ENCODE measurements at regions not wholly inside any gene's neighbourhood (a gene's known extent, or its start where the extent isn't known, plus 50 kb on each side); places are given as distances from the start of the nearest gene placed in this dataset.

GRCh38 chr22:49588739-49589138 lies 238.9 kb downstream of the BRD1 start:
- no peaks in the 10 kb centered on the region for H3K27me3 ChIP-seq (ENCODE audit: insufficient read depth, poor library complexity, severe bottlenecking)
- TF ChIP-seq POLR2AphosphoS5 (IDR thresholded peaks at IDR 0.05; ENCODE audit: low read depth), result no peak
- no peak for TF ChIP-seq SPI1 (IDR thresholded peaks at IDR 0.05; ENCODE audit: borderline replicate concordance, low read depth)
- no peak for TF ChIP-seq GABPA (IDR thresholded peaks at IDR 0.05; ENCODE audit: low read depth)
- TF ChIP-seq REST (IDR thresholded peaks at IDR 0.05; ENCODE audit: insufficient replicate concordance, low read depth), result no peak
- H3K27ac ChIP-seq (replicated peaks), result no peak overlapping the region
- no peak overlapping the region for H3K4me3 ChIP-seq (replicated peaks; ENCODE audit: insufficient read depth, low read length)
- DNase-seq (ENCODE audit: low read depth in 1 of 2, low spot score in 1 of 2), result no peak

GRCh38 chr22:49587987-49588386 lies 239.7 kb downstream of the BRD1 start:
- Histone ChIP-seq H3K27ac (replicated peaks) (no peak overlapping the region), H3K4me3 (replicated peaks; ENCODE audit: insufficient read depth, low read length) (no peak overlapping the region), H3K27me3 (ENCODE audit: insufficient read depth, poor library complexity, severe bottlenecking) (no peaks in the 10 kb centered on the region)
- no peak for DNase-seq (ENCODE audit: low read depth in 1 of 2, low spot score in 1 of 2)
- no peak for TF ChIP-seq SPI1 (IDR thresholded peaks at IDR 0.05; ENCODE audit: borderline replicate concordance, low read depth)
- no peak for TF ChIP-seq POLR2AphosphoS5 (IDR thresholded peaks at IDR 0.05; ENCODE audit: low read depth)
- TF ChIP-seq GABPA (IDR thresholded peaks at IDR 0.05; ENCODE audit: low read depth), result no peak
- TF ChIP-seq REST (IDR thresholded peaks at IDR 0.05; ENCODE audit: insufficient replicate concordance, low read depth), result no peak
- no peak for TF ChIP-seq CTCF (IDR thresholded peaks at IDR 0.05; ENCODE audit: insufficient read depth, low read length)

- H3K4me3 ChIP-seq (replicated peaks; ENCODE audit: insufficient read depth, low read length), result no peak overlapping the region
- TF ChIP-seq SPI1 (IDR thresholded peaks at IDR 0.05; ENCODE audit: borderline replicate concordance, low read depth) (no peak), GABPA (IDR thresholded peaks at IDR 0.05; ENCODE audit: low read depth) (no peak), REST (IDR thresholded peaks at IDR 0.05; ENCODE audit: insufficient replicate concordance, low read depth) (no peak), CTCF (IDR thresholded peaks at IDR 0.05; ENCODE audit: insufficient read depth, low read length) (no peak), POLR2AphosphoS5 (IDR thresholded peaks at IDR 0.05; ENCODE audit: low read depth) (no peak)
These were observed 240.3 kb downstream of the BRD1 start for GRCh38 chr22:49587421-49587820.

More at GRCh38 chr22:49587421-49587820, 240.3 kb downstream of the BRD1 start:
- Histone ChIP-seq H3K27me3 (ENCODE audit: insufficient read depth, poor library complexity, severe bottlenecking) (no peaks in the 10 kb centered on the region), H3K27ac (replicated peaks) (no peak overlapping the region)
- DNase-seq (ENCODE audit: low read depth in 1 of 2, low spot score in 1 of 2), result no peak

Measured in HL-60 (cell line).